Adrenal gland (tissue), 9 donors: ENCODE measurements at regions not wholly inside any gene's neighbourhood (a gene's known extent, or its start where the extent isn't known, plus 50 kb on each side); places are given as distances from the start of the nearest gene placed in this dataset.

Experiments used
- DNase-seq, 7 donors: peaks; one replicate each; pipeline ENCODE4 v3.0.0-alpha.2; 2019 to 2020
- H3K27ac ChIP-seq, 5 donors: fragments of 200-600 bp; sonication (generic) in 4 of 5; 1 replicate in 3 of 5; 2 replicates in 2 of 5; pipeline versions ENCODE4 v1.5.1 to v1.8.0; 2016 to 2020; ENCODE audit warnings: mild to moderate bottlenecking in 1 of 5
- H3K27me3 ChIP-seq: fragments of 200-600 bp; 2 replicates; pipeline ENCODE4 v1.8.0; 2021
- H3K36me3 ChIP-seq, 2 donors: fragments of 200-600 bp; replicated peaks in 1 of 2; 1 replicate in 1 of 2; 2 replicates in 1 of 2; pipeline versions ENCODE4 v1.5.1 to v1.8.0; 2018 to 2022
- H3K4me1 ChIP-seq, 2 donors: fragments of 200-600 bp; replicated peaks in 1 of 2; 1 replicate in 1 of 2; 2 replicates in 1 of 2; pipeline versions ENCODE4 v1.5.1 to v1.8.0; 2018 to 2021
- H3K4me3 ChIP-seq, 4 donors: fragments of 200-600 bp; sonication (generic) in 3 of 4; one replicate each; pipeline ENCODE4 v1.5.1; 2016 to 2018
- H3K9me3 ChIP-seq, 3 donors: fragments of 200-600 bp; sonication (generic) in 1 of 3; replicated peaks in 1 of 3; 1 replicate in 2 of 3; 2 replicates in 1 of 3; pipeline versions ENCODE4 v1.5.1 to v1.8.0; 2016 to 2021
- POLR2A ChIP-seq, 2 donors: fragments of 450-650 bp; IDR thresholded peaks; one replicate each; pipeline ENCODE4 v1.6.1; 2017; ENCODE audit warnings: antibody characterized with exemption in 2 of 2, mild to moderate bottlenecking in 2 of 2, moderate library complexity in 1 of 2
- WGBS, 4 donors: extraction: QIAGEN DNeasy Blood & Tissue Kit in 2 of 4; methylation state at CpG; one replicate each; pipeline versions ENCODE4 v1.1.5 to v1.1.7; 2013 to 2017; 5-methylcytosine and 5-hydroxymethylcytosine counted together
- intact Hi-C, 2 donors: fragments of 100-400 bp; cut with DNase I; formaldehyde crosslinking; loops; one replicate each; pipeline versions ENCODE4 v1.14.1 to v1.15.0; 2022 to 2023
- TF ChIP-seq, protein P1 (sequence below), 6 experiments: fragments of 450-650 bp in 4 of 6; fragments of 200-600 bp in 2 of 6; sonication (generic) in 1 of 6; IDR thresholded peaks; 1 replicate in 5 of 6; 2 replicates in 1 of 6; pipeline versions ENCODE4 v1.5.1 to v1.8.0; 2016 to 2021; ENCODE audit warnings: antibody characterized with exemption in 6 of 6, mild to moderate bottlenecking in 2 of 6, moderate library complexity in 1 of 6
- donor health status: healthy with polysubstance abuse.
- donor health status: Bipolar disorder and iron deficiency.
- donor health status: DM: yes; HTN: yes; CAD: no.
- donor health status: DM: no; HTN: no; CAD: no.
- donor health status: DM: no; HTN: no; CAD: no.

DNA sequence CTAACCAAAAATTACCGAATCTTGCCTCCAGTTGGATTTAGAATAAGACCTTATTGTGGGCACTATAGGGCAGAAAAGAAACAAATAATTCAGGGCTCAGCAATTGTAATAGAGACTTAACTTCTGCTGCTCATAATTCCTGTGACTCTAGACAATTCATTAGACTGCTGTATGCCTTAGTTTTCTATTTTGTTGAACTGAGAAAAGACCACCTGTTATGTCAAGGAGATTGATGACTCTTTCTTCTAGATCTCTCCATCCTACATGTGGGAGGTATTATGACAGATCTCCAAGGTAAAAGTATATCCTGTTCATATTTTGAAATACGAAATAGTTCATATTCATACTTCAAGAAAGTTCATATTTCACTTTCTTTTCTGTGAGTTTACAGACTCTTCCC is 605.1 kb downstream of the PSAT1 start:
- no peak overlapping the region for H3K4me3 ChIP-seq
- no peaks in the 10 kb centered on the region for H3K36me3 ChIP-seq
- TF ChIP-seq, protein P1, sequence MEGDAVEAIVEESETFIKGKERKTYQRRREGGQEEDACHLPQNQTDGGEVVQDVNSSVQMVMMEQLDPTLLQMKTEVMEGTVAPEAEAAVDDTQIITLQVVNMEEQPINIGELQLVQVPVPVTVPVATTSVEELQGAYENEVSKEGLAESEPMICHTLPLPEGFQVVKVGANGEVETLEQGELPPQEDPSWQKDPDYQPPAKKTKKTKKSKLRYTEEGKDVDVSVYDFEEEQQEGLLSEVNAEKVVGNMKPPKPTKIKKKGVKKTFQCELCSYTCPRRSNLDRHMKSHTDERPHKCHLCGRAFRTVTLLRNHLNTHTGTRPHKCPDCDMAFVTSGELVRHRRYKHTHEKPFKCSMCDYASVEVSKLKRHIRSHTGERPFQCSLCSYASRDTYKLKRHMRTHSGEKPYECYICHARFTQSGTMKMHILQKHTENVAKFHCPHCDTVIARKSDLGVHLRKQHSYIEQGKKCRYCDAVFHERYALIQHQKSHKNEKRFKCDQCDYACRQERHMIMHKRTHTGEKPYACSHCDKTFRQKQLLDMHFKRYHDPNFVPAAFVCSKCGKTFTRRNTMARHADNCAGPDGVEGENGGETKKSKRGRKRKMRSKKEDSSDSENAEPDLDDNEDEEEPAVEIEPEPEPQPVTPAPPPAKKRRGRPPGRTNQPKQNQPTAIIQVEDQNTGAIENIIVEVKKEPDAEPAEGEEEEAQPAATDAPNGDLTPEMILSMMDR (IDR thresholded peaks at IDR 0.05): no peak
- no peak for TF ChIP-seq POLR2A (IDR thresholded peaks at IDR 0.05)
- H3K27ac ChIP-seq: no peak overlapping the region
- peaks cover 0 to 7% of the 10 kb centered on the region in 2 donors for H3K4me1 ChIP-seq
- H3K27me3 ChIP-seq: no peaks in the 10 kb centered on the region
- WGBS, 4 donors: 83 to 88% (median 84%) methylated on average over 2 of the region's 2 CpGs
- DNase-seq: no peak
- intact Hi-C loops: no loop called here
- no peaks in the 10 kb centered on the region for H3K9me3 ChIP-seq

GRCh38 chr9:78903581-78903980 is 606.7 kb downstream of the PSAT1 start:
- TF ChIP-seq POLR2A (IDR thresholded peaks at IDR 0.05): no peak
- TF ChIP-seq, protein P1 (IDR thresholded peaks at IDR 0.05): no peak
- intact Hi-C loops: no loop called here
- H3K27me3 ChIP-seq: no peaks in the 10 kb centered on the region
- H3K27ac ChIP-seq: no peak overlapping the region
- peaks cover 0 to 7% of the 10 kb centered on the region in 2 donors for H3K4me1 ChIP-seq
- H3K4me3 ChIP-seq: no peak overlapping the region
- H3K9me3 ChIP-seq: no peaks in the 10 kb centered on the region
- no peak for DNase-seq
- no peaks in the 10 kb centered on the region for H3K36me3 ChIP-seq

GRCh38 chr9:78904686-78905085 is 607.8 kb downstream of the PSAT1 start:
- H3K27me3 ChIP-seq: no peaks in the 10 kb centered on the region
- no peak for DNase-seq
- H3K4me3 ChIP-seq: no peak overlapping the region
- intact Hi-C loops: no loop called here
- H3K27ac ChIP-seq: no peak overlapping the region
- H3K4me1 ChIP-seq: no peaks in the 10 kb centered on the region
- H3K9me3 ChIP-seq: no peaks in the 10 kb centered on the region
- H3K36me3 ChIP-seq: no peaks in the 10 kb centered on the region
- TF ChIP-seq, protein P1 (IDR thresholded peaks at IDR 0.05): no peak
- TF ChIP-seq POLR2A (IDR thresholded peaks at IDR 0.05): no peak

- Histone ChIP-seq H3K4me3 (no peak overlapping the region), H3K9me3 (no peaks in the 10 kb centered on the region), H3K36me3 (no peaks in the 10 kb centered on the region), H3K4me1 (no peaks in the 10 kb centered on the region), H3K27me3 (no peaks in the 10 kb centered on the region), H3K27ac (no peak overlapping the region)
- TF ChIP-seq POLR2A (IDR thresholded peaks at IDR 0.05): no peak
- TF ChIP-seq, protein P1 (IDR thresholded peaks at IDR 0.05): no peak
- intact Hi-C loops: no loop called here
- WGBS, 4 donors: 74 to 84% (median 78%) methylated on average over 1 of the region's 1 CpG
- DNase-seq: no peak
Measured at GRCh38 chr9:78905387-78905786, 608.5 kb downstream of the PSAT1 start.
